ENCODE measurements at regions not wholly inside any gene's neighbourhood (a gene's known extent, or its start where the extent isn't known, plus 50 kb on each side); places are given as distances from the start of the nearest gene placed in this dataset.

- DNase-seq (ENCODE audit: low read depth in 2 of 2, low spot score in 1 of 2), result no peak
These were observed 203.1 kb downstream of the BRD1 start for GRCh38 chr22:49624421-49625177.

- no peak for DNase-seq (ENCODE audit: low read depth in 2 of 2, low spot score in 1 of 2)
These were observed 204.0 kb downstream of the BRD1 start for GRCh38 chr22:49623715-49624114.

- DNase-seq (ENCODE audit: low read depth in 2 of 2, low spot score in 1 of 2), result no peak
These were observed 204.5 kb downstream of the BRD1 start for GRCh38 chr22:49623176-49623575.

GRCh38 chr22:49622241-49623105 lies 205.2 kb downstream of the BRD1 start:
- DNase-seq (ENCODE audit: low read depth in 2 of 2, low spot score in 1 of 2), result no peak

- no peak for DNase-seq (ENCODE audit: low read depth in 2 of 2, low spot score in 1 of 2)
These were observed 206.0 kb downstream of the BRD1 start for GRCh38 chr22:49621601-49622210.

- DNase-seq (ENCODE audit: low read depth in 2 of 2, low spot score in 1 of 2), result no peak
These were observed 207.0 kb downstream of the BRD1 start for GRCh38 chr22:49620666-49621065.

GRCh38 chr22:49620003-49620556 lies 207.6 kb downstream of the BRD1 start:
- no peak for DNase-seq (ENCODE audit: low read depth in 2 of 2, low spot score in 1 of 2)

- DNase-seq (ENCODE audit: low read depth in 2 of 2, low spot score in 1 of 2), result no peak
These were observed 208.4 kb downstream of the BRD1 start for GRCh38 chr22:49619301-49619700.

- DNase-seq (ENCODE audit: low read depth in 2 of 2, low spot score in 1 of 2), result no peak
These were observed 209.1 kb downstream of the BRD1 start for GRCh38 chr22:49618677-49618953.

- DNase-seq (ENCODE audit: low read depth in 2 of 2, low spot score in 1 of 2), result no peak
These were observed 209.6 kb downstream of the BRD1 start for GRCh38 chr22:49617866-49618676.

GRCh38 chr22:49617264-49617663 lies 210.4 kb downstream of the BRD1 start:
- no peak for DNase-seq (ENCODE audit: low read depth in 2 of 2, low spot score in 1 of 2)

- no peak for DNase-seq (ENCODE audit: low read depth in 2 of 2, low spot score in 1 of 2)
These were observed 211.1 kb downstream of the BRD1 start for GRCh38 chr22:49616356-49617231.

GRCh38 chr22:49614966-49615965 lies 212.4 kb downstream of the BRD1 start:
- no peak for DNase-seq (ENCODE audit: low read depth in 2 of 2, low spot score in 1 of 2)

GRCh38 chr22:49613511-49614270 lies 214.0 kb downstream of the BRD1 start:
- DNase-seq (ENCODE audit: low read depth in 2 of 2, low spot score in 1 of 2), result no peak

GRCh38 chr22:49613108-49613507 lies 214.6 kb downstream of the BRD1 start:
- no peak for DNase-seq (ENCODE audit: low read depth in 2 of 2, low spot score in 1 of 2)

GRCh38 chr22:49609207-49609876 lies 218.3 kb downstream of the BRD1 start:
- DNase-seq (ENCODE audit: low read depth in 2 of 2, low spot score in 1 of 2), result no peak

GRCh38 chr22:49608660-49609059 lies 219.0 kb downstream of the BRD1 start:
- DNase-seq (ENCODE audit: low read depth in 2 of 2, low spot score in 1 of 2), result no peak

- no peak for DNase-seq (ENCODE audit: low read depth in 2 of 2, low spot score in 1 of 2)
These were observed 219.4 kb downstream of the BRD1 start for GRCh38 chr22:49608228-49608627.

All from stimulated activated CD8-positive, alpha-beta memory T cell treated with anti-CD3 and anti-CD28 coated beads, Interleukin-4, amount 100 ng/mL, for 4 hours (primary cell).